ENCODE measurements at regions not wholly inside any gene's neighbourhood (a gene's known extent, or its start where the extent isn't known, plus 50 kb on each side); places are given as distances from the start of the nearest gene placed in this dataset.

DNA sequence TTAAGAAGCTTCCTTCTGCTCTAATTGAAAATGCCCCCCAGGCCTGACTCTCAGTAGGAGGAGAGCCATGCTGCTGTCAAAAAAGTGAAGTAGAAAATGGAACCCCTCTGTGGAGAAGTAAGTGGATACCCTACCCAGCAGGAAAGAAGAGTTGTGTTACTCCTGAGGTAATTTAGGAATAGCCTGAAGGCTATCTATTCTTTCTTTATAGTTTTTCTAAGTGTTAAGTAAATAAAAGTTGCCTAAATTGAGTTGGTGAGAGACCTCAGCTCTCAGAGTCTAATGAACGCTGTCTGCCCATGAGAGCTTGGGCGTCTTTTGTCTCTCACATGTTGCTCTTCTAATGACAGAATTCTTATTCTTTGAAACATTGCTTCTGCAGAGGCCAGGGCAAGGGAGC, 116.2 kb downstream of the NSUN3 start:
- H3K27me3 Mint-ChIP-seq (ENCODE audit: low read depth): no peaks in the 10 kb centered on the region
- no peaks in the 10 kb centered on the region for H3K36me3 Mint-ChIP-seq (ENCODE audit: low read depth)
- peaks cover 1% of the 10 kb centered on the region for H3K4me1 Mint-ChIP-seq
- no peak overlapping the region for H3K4me3 Mint-ChIP-seq
- no peak overlapping the region for H3K27ac Mint-ChIP-seq
- H3K9me3 Mint-ChIP-seq: no peaks in the 10 kb centered on the region
- no peak for TF ChIP-seq CTCF (IDR thresholded peaks at IDR 0.05; ENCODE audit: unreplicated experiment in 3 of 3)

GRCh38 chr3:94183551-94183950, 120.7 kb downstream of the NSUN3 start:
- TF ChIP-seq CTCF (IDR thresholded peaks at IDR 0.05; ENCODE audit: unreplicated experiment in 3 of 3): no peak
- H3K9me3 Mint-ChIP-seq: no peaks in the 10 kb centered on the region
- no peaks in the 10 kb centered on the region for H3K4me1 Mint-ChIP-seq
- no peaks in the 10 kb centered on the region for H3K36me3 Mint-ChIP-seq (ENCODE audit: low read depth)
- no peak overlapping the region for H3K27ac Mint-ChIP-seq
- no peak overlapping the region for H3K4me3 Mint-ChIP-seq
- H3K27me3 Mint-ChIP-seq (ENCODE audit: low read depth): no peaks in the 10 kb centered on the region

GRCh38 chr3:94184781-94185180, 121.9 kb downstream of the NSUN3 start:
- H3K9me3 Mint-ChIP-seq: no peaks in the 10 kb centered on the region
- H3K36me3 Mint-ChIP-seq (ENCODE audit: low read depth): no peaks in the 10 kb centered on the region
- no peak overlapping the region for H3K27ac Mint-ChIP-seq
- no peaks in the 10 kb centered on the region for H3K4me1 Mint-ChIP-seq
- H3K4me3 Mint-ChIP-seq: no peak overlapping the region
- TF ChIP-seq CTCF (IDR thresholded peaks at IDR 0.05; ENCODE audit: unreplicated experiment in 3 of 3): no peak
- no peaks in the 10 kb centered on the region for H3K27me3 Mint-ChIP-seq (ENCODE audit: low read depth)

DNA sequence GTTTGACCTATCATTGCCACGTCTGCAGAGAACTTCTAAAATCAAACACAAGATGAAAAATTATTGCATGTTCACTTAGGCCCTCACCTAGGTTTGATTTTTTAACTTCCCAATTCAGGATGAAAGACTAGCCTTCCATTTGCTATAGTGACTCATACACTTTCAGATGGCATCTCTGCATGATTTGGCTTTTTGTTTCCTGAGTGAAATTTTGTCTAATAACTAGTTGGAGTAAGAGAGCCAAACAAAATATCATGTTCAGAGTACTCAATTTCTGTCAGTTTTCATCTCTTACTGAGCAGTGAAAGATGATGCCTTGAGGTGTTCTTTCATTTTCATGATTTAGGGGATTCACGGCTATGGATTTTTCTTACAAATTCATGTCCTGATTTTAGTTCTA, 122.9 kb downstream of the NSUN3 start:
- Mint-ChIP-seq H3K27ac (no peak overlapping the region), H3K9me3 (no peaks in the 10 kb centered on the region), H3K4me1 (no peaks in the 10 kb centered on the region), H3K36me3 (ENCODE audit: low read depth) (no peaks in the 10 kb centered on the region), H3K4me3 (no peak overlapping the region), H3K27me3 (ENCODE audit: low read depth) (no peaks in the 10 kb centered on the region)
- TF ChIP-seq CTCF (IDR thresholded peaks at IDR 0.05; ENCODE audit: unreplicated experiment in 3 of 3): no peak

- Mint-ChIP-seq H3K27ac (no peak overlapping the region), H3K36me3 (ENCODE audit: low read depth) (no peaks in the 10 kb centered on the region), H3K27me3 (ENCODE audit: low read depth) (no peaks in the 10 kb centered on the region), H3K4me1 (no peaks in the 10 kb centered on the region), H3K9me3 (no peaks in the 10 kb centered on the region), H3K4me3 (no peak overlapping the region)
- TF ChIP-seq CTCF (IDR thresholded peaks at IDR 0.05; ENCODE audit: unreplicated experiment in 3 of 3): no peak
Observed at GRCh38 chr3:94187697-94188096, 124.8 kb downstream of the NSUN3 start.

GRCh38 chr3:94195381-94195780, 132.5 kb downstream of the NSUN3 start:
- Mint-ChIP-seq H3K4me3 (no peak overlapping the region), H3K9me3 (peaks cover 17% of the 10 kb centered on the region), H3K4me1 (no peaks in the 10 kb centered on the region), H3K36me3 (ENCODE audit: low read depth) (no peaks in the 10 kb centered on the region), H3K27me3 (ENCODE audit: low read depth) (peaks cover 3% of the 10 kb centered on the region), H3K27ac (no peak overlapping the region)
- no peak for TF ChIP-seq CTCF (IDR thresholded peaks at IDR 0.05; ENCODE audit: unreplicated experiment in 3 of 3)
